Ecto neural progenitor cell (in vitro differentiated cells): ENCODE measurements at regions not wholly inside any gene's neighbourhood (a gene's known extent, or its start where the extent isn't known, plus 50 kb on each side); places are given as distances from the start of the nearest gene placed in this dataset.
"Not testable (repeated sequence)": the region's sequence is repeated elsewhere in the genome, so short reads cannot be mapped to it uniquely, and the experiment has no call there.

Source experiments
- DNase-seq: peaks from one replicate; pipeline ENCODE4 v3.0.0-alpha.2; 2018; ENCODE audit warnings: low spot score

GRCh38 chr18:39308931-39309521 lies 1743.4 kb upstream of the CELF4 start:
- DNase-seq = not testable (repeated sequence)

- no peak for DNase-seq
These were observed 1740.2 kb upstream of the CELF4 start for GRCh38 chr18:39305766-39306165.

- DNase-seq = no peak
These were observed 1736.9 kb upstream of the CELF4 start for GRCh38 chr18:39302481-39302880.

- DNase-seq = no peak
These were observed 1733.6 kb upstream of the CELF4 start for GRCh38 chr18:39299152-39299551.

GRCh38 chr18:39297225-39297624 lies 1731.6 kb upstream of the CELF4 start:
- DNase-seq = no peak

GRCh38 chr18:39296293-39296888 lies 1730.8 kb upstream of the CELF4 start:
- DNase-seq = no peak

- no peak for DNase-seq
These were observed 1711.2 kb upstream of the CELF4 start for GRCh38 chr18:39276764-39277163.

GRCh38 chr18:39274535-39274934 lies 1708.9 kb upstream of the CELF4 start:
- DNase-seq = no peak

GRCh38 chr18:39272230-39272629 lies 1706.6 kb upstream of the CELF4 start:
- DNase-seq = no peak

GRCh38 chr18:39271654-39272053 lies 1706.1 kb upstream of the CELF4 start:
- DNase-seq = no peak

GRCh38 chr18:39260565-39260964 lies 1695.0 kb upstream of the CELF4 start:
- no peak for DNase-seq

GRCh38 chr18:39259736-39260135 lies 1694.1 kb upstream of the CELF4 start:
- DNase-seq = no peak

- DNase-seq = no peak
These were observed 1678.6 kb upstream of the CELF4 start for GRCh38 chr18:39244242-39244641.

- DNase-seq = no peak
These were observed 1675.9 kb upstream of the CELF4 start for GRCh38 chr18:39241534-39241933.

- DNase-seq = no peak
These were observed 1673.5 kb upstream of the CELF4 start for GRCh38 chr18:39238981-39239660.

- DNase-seq = no peak
These were observed 1669.6 kb upstream of the CELF4 start for GRCh38 chr18:39235118-39235719.

- no peak for DNase-seq
These were observed 1667.3 kb upstream of the CELF4 start for GRCh38 chr18:39232937-39233336.

GRCh38 chr18:39232490-39232889 lies 1666.9 kb upstream of the CELF4 start:
- no peak for DNase-seq

GRCh38 chr18:39230086-39230803 lies 1664.6 kb upstream of the CELF4 start:
- no peak for DNase-seq

- DNase-seq = not testable (repeated sequence)
These were observed 1662.2 kb upstream of the CELF4 start for GRCh38 chr18:39227769-39228168.

- DNase-seq = no peak
These were observed 1659.8 kb upstream of the CELF4 start for GRCh38 chr18:39225373-39225772.

GRCh38 chr18:39223283-39223682 lies 1657.7 kb upstream of the CELF4 start:
- no peak for DNase-seq

- DNase-seq = no peak
These were observed 1650.3 kb upstream of the CELF4 start for GRCh38 chr18:39215920-39216319.
